Activated CD4-positive, alpha-beta T cell treated with anti-CD3 and anti-CD28 coated beads, Interleukin-2, amount 10 ng/mL, durations not matched to agents 24 days and 14 days (primary cell): ENCODE measurements at regions not wholly inside any gene's neighbourhood (a gene's known extent, or its start where the extent isn't known, plus 50 kb on each side); places are given as distances from the start of the nearest gene placed in this dataset.

ENCODE experiments used
- DNase-seq: peaks from one replicate; pipeline ENCODE4 v3.0.0; 2022
- H3K27ac Mint-ChIP-seq: one replicate; pipeline ENCODE4 v1.8.0; 2022; ENCODE audit warnings: mild to moderate bottlenecking, mixed read lengths
- H3K27me3 Mint-ChIP-seq: one replicate; pipeline ENCODE4 v1.8.0; 2022; ENCODE audit warnings: mixed read lengths
- H3K36me3 Mint-ChIP-seq: one replicate; pipeline ENCODE4 v1.8.0; 2022; ENCODE audit warnings: low read depth, mild to moderate bottlenecking, mixed read lengths
- H3K4me1 Mint-ChIP-seq: one replicate; pipeline ENCODE4 v1.8.0; 2021; ENCODE audit warnings: mixed read lengths
- H3K4me3 Mint-ChIP-seq: one replicate; pipeline ENCODE4 v1.8.0; 2022; ENCODE audit warnings: mild to moderate bottlenecking, moderate library complexity, mixed read lengths
- H3K9me3 Mint-ChIP-seq: one replicate; pipeline ENCODE4 v1.8.0; 2021; ENCODE audit warnings: mixed read lengths
- intact Hi-C: fragments of 100-400 bp; cut with micrococcal nuclease; formaldehyde crosslinking; loops from one replicate; pipeline ENCODE4 v1.15.1; 2023

- Mint-ChIP-seq H3K4me1 (no peaks in the 10 kb centered on the region), H3K36me3 (no peaks in the 10 kb centered on the region), H3K9me3 (no peaks in the 10 kb centered on the region), H3K27ac (no peak overlapping the region), H3K4me3 (no peak overlapping the region), H3K27me3 (no peaks in the 10 kb centered on the region)
- intact Hi-C loops = no loop called here
- no peak for DNase-seq
Measured at GRCh38 chr9:78620303-78620702, 323.4 kb downstream of the PSAT1 start.

DNA sequence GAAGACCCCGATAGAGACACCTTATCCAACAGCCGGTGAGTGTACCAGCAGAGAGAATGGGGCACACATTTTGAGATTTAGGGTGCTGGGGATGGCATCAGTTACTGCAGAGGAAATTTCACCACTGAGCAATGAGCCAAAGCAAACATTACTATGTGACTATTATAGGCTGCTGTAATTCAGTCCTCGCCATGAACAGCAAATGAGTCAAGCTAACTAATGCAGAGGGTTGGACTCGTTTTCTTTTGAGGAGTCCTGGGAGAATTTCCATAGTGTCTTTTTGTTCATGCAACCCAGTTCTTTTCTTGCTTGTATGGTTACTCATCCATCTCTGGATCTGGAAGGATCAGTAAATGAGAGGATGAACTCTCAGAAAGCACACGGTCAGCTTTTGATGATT, 323.8 kb downstream of the PSAT1 start:
- Mint-ChIP-seq H3K4me1 (no peaks in the 10 kb centered on the region), H3K36me3 (no peaks in the 10 kb centered on the region), H3K27me3 (no peaks in the 10 kb centered on the region), H3K27ac (no peak overlapping the region), H3K9me3 (no peaks in the 10 kb centered on the region), H3K4me3 (no peak overlapping the region)
- DNase-seq = no peak
- intact Hi-C loops = no loop called here

GRCh38 chr9:78622126-78622525, 325.2 kb downstream of the PSAT1 start:
- Mint-ChIP-seq H3K27ac (no peak overlapping the region), H3K27me3 (no peaks in the 10 kb centered on the region), H3K4me1 (no peaks in the 10 kb centered on the region), H3K4me3 (no peak overlapping the region), H3K9me3 (no peaks in the 10 kb centered on the region), H3K36me3 (no peaks in the 10 kb centered on the region)
- intact Hi-C loops = no loop called here
- no peak for DNase-seq

DNA sequence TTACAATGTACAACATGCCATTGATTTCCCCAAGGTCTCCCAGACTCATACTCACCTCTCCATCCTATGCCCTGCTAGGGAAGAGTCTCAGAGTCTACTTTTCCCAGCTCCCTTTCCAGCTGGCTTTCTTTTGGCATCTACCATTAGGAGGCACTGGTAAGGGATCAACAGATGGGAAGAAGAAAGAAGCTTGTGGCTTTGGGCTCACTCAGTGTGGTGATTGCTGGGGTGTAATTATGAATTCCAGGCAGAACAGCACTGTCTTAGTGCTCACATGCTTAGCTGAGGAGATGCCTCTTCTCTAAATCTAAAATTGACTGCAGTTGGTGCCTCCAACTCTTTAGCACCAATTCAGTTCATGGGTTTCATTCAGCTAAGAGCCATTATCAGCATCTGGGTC, 330.0 kb downstream of the PSAT1 start:
- Mint-ChIP-seq H3K4me1 (no peaks in the 10 kb centered on the region), H3K9me3 (no peaks in the 10 kb centered on the region), H3K27ac (no peak overlapping the region), H3K4me3 (no peak overlapping the region), H3K36me3 (no peaks in the 10 kb centered on the region), H3K27me3 (no peaks in the 10 kb centered on the region)
- intact Hi-C loops = no loop called here
- no peak for DNase-seq

DNA sequence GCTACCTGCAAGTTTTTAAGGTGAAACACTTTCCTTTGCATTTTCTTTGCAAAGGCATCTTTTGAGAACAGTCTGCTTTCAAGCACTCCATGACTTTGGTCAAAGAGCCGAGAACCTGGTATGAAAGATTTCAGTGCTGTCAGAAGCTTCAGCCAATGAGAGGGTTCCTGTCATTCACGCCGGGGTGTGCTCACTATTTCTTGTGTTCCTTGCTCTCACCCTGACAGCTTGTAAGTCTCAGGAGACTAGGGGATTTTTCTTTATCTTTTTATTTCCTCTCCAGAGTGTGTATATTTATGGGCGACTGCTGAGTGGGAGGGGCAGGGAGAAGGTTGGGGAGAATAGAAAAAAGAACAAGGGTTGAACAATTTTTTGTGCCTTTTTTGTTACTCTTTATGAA, 334.0 kb downstream of the PSAT1 start:
- Mint-ChIP-seq H3K36me3 (no peaks in the 10 kb centered on the region), H3K27me3 (no peaks in the 10 kb centered on the region), H3K4me1 (no peaks in the 10 kb centered on the region), H3K27ac (no peak overlapping the region), H3K9me3 (no peaks in the 10 kb centered on the region), H3K4me3 (no peak overlapping the region)
- intact Hi-C loops = no loop called here
- DNase-seq = no peak

DNA sequence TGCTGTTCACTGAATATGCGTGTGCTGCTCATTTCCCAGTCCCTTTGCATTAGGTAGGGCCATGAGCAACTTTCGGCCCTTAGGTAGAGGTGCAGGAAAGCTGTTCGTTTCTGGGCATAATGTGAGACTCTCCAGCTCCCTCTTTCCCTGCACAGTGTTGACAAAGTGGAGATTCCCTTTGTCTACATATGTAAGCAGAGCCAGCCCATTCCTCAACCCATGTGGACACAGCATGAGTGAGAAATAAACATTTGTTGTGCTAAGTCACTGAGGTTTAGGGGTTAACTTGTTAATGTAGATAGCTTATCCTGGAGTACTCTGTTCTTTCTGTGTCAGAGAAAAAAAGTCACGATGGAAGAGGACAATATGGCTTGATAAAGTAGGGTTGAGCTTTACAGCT, 343.8 kb downstream of the PSAT1 start:
- intact Hi-C loops = no loop called here
- Mint-ChIP-seq H3K27me3 (no peaks in the 10 kb centered on the region), H3K36me3 (no peaks in the 10 kb centered on the region), H3K4me1 (no peaks in the 10 kb centered on the region), H3K9me3 (no peaks in the 10 kb centered on the region), H3K4me3 (no peak overlapping the region), H3K27ac (no peak overlapping the region)
- DNase-seq = no peak

DNA sequence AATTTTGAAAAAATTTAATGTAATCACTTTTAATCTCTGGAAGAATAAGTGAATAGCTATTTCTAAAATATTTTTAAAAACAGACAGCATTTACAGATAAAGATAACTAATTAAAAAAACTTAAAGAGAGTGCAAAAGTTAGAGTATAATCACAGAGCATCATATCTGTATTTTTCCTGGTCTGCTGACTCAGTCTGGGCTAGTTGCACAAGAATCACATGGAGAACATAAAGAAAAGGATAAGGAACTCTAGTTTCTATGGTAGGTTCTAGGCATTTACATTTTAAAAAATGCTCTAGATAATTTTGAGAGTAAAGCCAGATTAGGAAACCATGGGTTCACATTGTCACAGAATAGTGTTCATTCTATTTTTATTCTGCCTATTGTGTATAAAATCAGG, 347.4 kb downstream of the PSAT1 start:
- intact Hi-C loops = no loop called here
- H3K36me3 Mint-ChIP-seq = no peaks in the 10 kb centered on the region
- no peaks in the 10 kb centered on the region for H3K27me3 Mint-ChIP-seq
- H3K27ac Mint-ChIP-seq = no peak overlapping the region
- H3K4me1 Mint-ChIP-seq = no peaks in the 10 kb centered on the region
- H3K9me3 Mint-ChIP-seq = no peaks in the 10 kb centered on the region
- no peak for DNase-seq
- H3K4me3 Mint-ChIP-seq = no peak overlapping the region

DNA sequence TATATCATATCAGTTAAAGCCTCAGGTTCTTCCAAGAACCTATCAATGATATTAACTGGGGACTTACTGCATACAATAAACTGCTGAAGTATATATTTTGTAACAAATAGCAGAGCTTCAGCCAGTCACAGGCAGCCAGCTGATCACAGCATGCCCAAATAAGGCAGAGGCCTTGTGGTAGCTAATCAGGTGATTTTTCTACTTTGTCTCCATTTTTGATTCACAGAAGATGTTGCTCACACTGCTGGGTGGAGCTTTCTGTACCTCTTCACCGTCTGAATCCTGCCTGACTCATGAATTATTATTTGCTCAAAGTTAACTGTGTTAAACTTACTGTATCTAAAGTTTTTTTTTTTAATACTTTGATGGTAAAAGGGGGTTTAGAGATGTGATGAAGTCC, 357.4 kb downstream of the PSAT1 start:
- Mint-ChIP-seq H3K36me3 (no peaks in the 10 kb centered on the region), H3K27me3 (no peaks in the 10 kb centered on the region), H3K4me1 (no peaks in the 10 kb centered on the region), H3K27ac (no peak overlapping the region), H3K4me3 (no peak overlapping the region), H3K9me3 (no peaks in the 10 kb centered on the region)
- intact Hi-C loops = no loop called here
- no peak for DNase-seq

DNA sequence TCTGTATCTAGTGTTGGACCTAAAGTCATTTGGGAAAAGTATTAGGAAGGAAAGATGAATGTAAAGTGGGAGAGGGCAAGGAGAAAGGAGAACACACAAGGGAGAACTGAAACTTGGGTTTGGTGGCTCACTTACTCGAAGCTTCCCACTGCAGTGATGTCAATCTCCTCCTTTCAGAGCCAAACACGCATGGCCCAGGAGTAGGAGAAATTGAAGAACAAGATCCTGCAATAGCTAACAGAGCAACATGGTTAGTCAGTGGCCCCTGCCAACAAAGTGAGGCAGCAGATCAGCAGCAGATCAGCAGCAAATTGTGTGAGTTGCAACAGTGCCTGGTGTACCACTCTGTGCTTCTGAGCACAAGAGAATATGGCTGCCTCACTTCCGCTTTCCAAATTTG, 366.4 kb downstream of the PSAT1 start:
- Mint-ChIP-seq H3K4me1 (no peaks in the 10 kb centered on the region), H3K27me3 (no peaks in the 10 kb centered on the region), H3K9me3 (no peaks in the 10 kb centered on the region), H3K4me3 (no peak overlapping the region), H3K36me3 (no peaks in the 10 kb centered on the region), H3K27ac (no peak overlapping the region)
- intact Hi-C loops = no loop called here
- DNase-seq = no peak

- Mint-ChIP-seq H3K9me3 (no peaks in the 10 kb centered on the region), H3K27ac (no peak overlapping the region), H3K4me1 (no peaks in the 10 kb centered on the region), H3K27me3 (no peaks in the 10 kb centered on the region), H3K4me3 (no peak overlapping the region), H3K36me3 (no peaks in the 10 kb centered on the region)
- intact Hi-C loops = no loop called here
- DNase-seq = no peak
Measured at GRCh38 chr9:78664370-78664769, 367.4 kb downstream of the PSAT1 start.

DNA sequence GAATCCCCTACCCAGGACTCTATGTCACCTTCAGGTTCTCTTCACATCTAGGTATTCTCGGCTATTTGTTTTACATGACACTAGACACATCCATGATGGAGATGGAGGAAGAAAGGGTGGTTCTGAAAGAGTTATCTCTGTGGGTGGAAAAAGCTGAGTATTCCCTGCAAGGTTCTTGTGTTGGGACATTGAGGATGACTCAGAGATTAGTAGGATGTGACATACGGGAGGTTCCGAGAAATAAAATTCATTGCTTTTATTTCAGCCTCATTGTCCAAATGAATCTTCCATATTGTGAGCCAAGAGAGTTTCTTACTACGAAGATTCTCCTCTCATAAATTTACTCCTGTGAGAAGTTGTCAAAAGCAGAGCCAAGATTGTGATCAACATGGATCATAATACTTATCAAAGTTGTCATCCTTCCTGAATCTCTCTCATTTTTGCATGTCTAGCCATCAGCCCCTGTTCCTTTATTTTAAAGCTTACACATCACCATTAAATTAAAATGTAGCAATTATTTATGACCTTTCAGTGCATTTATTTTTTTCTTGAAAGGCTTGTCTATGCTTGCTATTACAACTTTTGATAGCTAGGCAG, 370.0 kb downstream of the PSAT1 start:
- intact Hi-C loops = no loop called here
- Mint-ChIP-seq H3K9me3 (no peaks in the 10 kb centered on the region), H3K27ac (no peak overlapping the region), H3K27me3 (no peaks in the 10 kb centered on the region), H3K36me3 (no peaks in the 10 kb centered on the region), H3K4me3 (no peak overlapping the region), H3K4me1 (no peaks in the 10 kb centered on the region)
- no peak for DNase-seq

GRCh38 chr9:78668148-78668832, 371.4 kb downstream of the PSAT1 start:
- Mint-ChIP-seq H3K9me3 (no peaks in the 10 kb centered on the region), H3K4me1 (no peaks in the 10 kb centered on the region)
- intact Hi-C loops = no loop called here

GRCh38 chr9:78669591-78669990, 372.7 kb downstream of the PSAT1 start:
- Mint-ChIP-seq H3K27me3 (no peaks in the 10 kb centered on the region), H3K9me3 (no peaks in the 10 kb centered on the region), H3K4me3 (no peak overlapping the region), H3K4me1 (no peaks in the 10 kb centered on the region), H3K36me3 (no peaks in the 10 kb centered on the region), H3K27ac (no peak overlapping the region)
- intact Hi-C loops = no loop called here
- no peak for DNase-seq

More at GRCh38 chr9:78668148-78668832, 371.4 kb downstream of the PSAT1 start:
- no peaks in the 10 kb centered on the region for H3K27me3 Mint-ChIP-seq
- H3K4me3 Mint-ChIP-seq = no peak overlapping the region
- H3K27ac Mint-ChIP-seq = no peak overlapping the region
- H3K36me3 Mint-ChIP-seq = no peaks in the 10 kb centered on the region
- no peak for DNase-seq

GRCh38 chr9:78671785-78672184, 374.9 kb downstream of the PSAT1 start:
- Mint-ChIP-seq H3K4me3 (no peak overlapping the region), H3K27ac (no peak overlapping the region), H3K9me3 (no peaks in the 10 kb centered on the region), H3K36me3 (no peaks in the 10 kb centered on the region), H3K4me1 (no peaks in the 10 kb centered on the region), H3K27me3 (no peaks in the 10 kb centered on the region)
- intact Hi-C loops = no loop called here
- no peak for DNase-seq

- no peaks in the 10 kb centered on the region for H3K36me3 Mint-ChIP-seq
- no peaks in the 10 kb centered on the region for H3K4me1 Mint-ChIP-seq
- H3K4me3 Mint-ChIP-seq = no peak overlapping the region
- H3K27ac Mint-ChIP-seq = no peak overlapping the region
- no peaks in the 10 kb centered on the region for H3K27me3 Mint-ChIP-seq
- intact Hi-C loops = no loop called here
- H3K9me3 Mint-ChIP-seq = no peaks in the 10 kb centered on the region
- DNase-seq = no peak
Measured at GRCh38 chr9:78674874-78675273, 377.9 kb downstream of the PSAT1 start.
